ENCODE measurements at regions not wholly inside any gene's neighbourhood (a gene's known extent, or its start where the extent isn't known, plus 50 kb on each side); places are given as distances from the start of the nearest gene placed in this dataset.

DNA sequence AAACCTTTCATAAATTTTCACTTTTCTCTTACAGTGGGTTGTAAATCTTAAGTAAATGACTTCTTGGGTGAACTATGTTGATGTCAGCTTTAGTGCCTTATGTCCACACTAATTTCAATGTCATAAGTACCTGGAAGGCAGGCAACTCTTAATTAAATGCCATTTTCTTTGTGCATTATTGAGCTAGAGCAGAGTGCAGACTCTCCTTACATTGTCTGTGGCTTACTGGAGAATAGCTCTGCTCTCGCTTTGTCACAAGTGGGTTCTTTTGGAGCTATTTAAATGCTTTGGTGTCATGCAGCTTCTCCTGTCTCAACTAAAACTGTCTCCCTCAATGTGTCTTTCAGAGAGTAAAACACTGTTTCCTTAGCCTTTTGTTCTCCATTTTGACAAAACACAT, 411.6 kb downstream of the STIM2 start:
- TF ChIP-seq, protein P1, sequence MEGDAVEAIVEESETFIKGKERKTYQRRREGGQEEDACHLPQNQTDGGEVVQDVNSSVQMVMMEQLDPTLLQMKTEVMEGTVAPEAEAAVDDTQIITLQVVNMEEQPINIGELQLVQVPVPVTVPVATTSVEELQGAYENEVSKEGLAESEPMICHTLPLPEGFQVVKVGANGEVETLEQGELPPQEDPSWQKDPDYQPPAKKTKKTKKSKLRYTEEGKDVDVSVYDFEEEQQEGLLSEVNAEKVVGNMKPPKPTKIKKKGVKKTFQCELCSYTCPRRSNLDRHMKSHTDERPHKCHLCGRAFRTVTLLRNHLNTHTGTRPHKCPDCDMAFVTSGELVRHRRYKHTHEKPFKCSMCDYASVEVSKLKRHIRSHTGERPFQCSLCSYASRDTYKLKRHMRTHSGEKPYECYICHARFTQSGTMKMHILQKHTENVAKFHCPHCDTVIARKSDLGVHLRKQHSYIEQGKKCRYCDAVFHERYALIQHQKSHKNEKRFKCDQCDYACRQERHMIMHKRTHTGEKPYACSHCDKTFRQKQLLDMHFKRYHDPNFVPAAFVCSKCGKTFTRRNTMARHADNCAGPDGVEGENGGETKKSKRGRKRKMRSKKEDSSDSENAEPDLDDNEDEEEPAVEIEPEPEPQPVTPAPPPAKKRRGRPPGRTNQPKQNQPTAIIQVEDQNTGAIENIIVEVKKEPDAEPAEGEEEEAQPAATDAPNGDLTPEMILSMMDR (IDR thresholded peaks at IDR 0.05), result no peak
- TF ChIP-seq ZFX (IDR thresholded peaks at IDR 0.05; ENCODE audit: borderline replicate concordance), result no peak
- no peak overlapping the region for H3K27ac ChIP-seq

DNA sequence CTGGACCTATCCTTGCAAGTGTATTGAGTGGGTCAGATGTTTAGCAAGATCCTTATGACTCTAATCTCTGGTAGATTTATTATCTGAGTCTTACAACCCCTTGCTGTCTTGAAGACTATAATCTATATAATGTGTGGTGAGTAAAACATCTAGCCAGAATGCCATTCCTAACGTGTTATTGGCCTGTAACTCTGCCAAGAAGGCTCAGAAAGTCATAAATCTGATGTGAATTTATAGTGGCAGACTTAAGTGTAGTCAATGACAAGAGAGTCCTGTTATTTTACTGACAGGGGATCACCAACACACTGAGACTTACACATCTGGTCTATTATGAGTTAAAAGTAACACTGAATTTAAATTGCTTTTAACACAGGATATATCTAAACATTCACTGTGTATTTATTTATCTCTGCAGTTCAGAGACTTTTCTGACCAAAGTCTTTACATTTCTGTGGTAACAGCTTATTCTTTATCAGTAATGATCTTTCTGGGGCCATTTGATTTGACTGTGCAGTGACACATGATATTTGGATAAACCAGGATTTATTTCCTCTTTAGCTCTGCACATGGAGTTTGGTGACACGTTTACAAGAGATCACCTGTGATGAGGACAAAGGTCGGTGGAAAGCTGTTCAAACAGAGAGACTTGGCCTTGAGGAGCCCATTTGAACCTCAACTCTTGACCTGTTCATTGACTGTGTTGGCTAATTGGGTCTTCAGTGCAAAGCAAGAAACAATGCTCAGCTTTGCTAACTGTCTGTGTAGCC, 415.8 kb downstream of the STIM2 start:
- TF ChIP-seq, protein P1 (IDR thresholded peaks at IDR 0.05), result no peak
- TF ChIP-seq ZFX (IDR thresholded peaks at IDR 0.05; ENCODE audit: borderline replicate concordance), result no peak
- no peak overlapping the region for H3K27ac ChIP-seq

DNA sequence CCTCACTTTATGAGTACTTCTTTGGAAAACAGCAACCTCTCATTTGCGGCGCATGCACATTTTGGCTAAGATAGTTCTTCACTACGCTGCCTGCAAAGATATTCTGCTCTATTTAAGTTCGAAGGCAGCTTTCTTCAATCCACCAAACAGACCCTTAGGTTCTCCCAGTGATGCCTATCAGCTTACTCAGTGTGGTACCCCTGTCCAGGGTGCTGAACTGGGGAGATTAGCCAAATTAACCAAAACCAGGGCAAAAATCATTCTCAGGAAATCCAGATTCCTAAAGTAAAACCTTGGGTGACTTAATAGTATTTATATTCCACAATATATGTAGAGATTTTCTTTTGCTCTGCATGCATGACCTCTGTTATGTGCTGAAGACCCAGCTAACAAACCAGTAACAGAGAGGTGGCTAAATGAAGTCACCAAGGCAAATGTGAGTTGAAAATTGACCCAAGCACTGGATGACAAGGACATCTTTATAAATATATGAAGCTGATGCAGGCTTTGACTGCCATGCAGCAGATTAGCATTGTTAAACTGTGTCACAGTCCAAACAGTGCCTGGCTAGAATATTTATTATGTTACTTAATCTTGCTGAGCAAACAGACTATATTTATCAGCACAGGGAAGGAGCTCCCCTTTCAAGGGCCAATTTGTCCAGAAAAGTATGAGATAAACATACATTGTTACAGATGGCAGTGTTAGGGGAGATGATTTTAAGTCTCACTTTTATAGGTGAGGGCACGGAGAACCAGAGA, 418.2 kb downstream of the STIM2 start:
- TF ChIP-seq, protein P1 (IDR thresholded peaks at IDR 0.05), result no peak
- peak overlapping the region; percentile 53 for H3K27ac ChIP-seq

GRCh38 chr4:27288496-27288895, 427.9 kb downstream of the STIM2 start:
- H3K27ac ChIP-seq, result no peak overlapping the region
- TF ChIP-seq ZFX (IDR thresholded peaks at IDR 0.05; ENCODE audit: borderline replicate concordance), result no peak
- TF ChIP-seq, protein P1 (IDR thresholded peaks at IDR 0.05), result no peak

GRCh38 chr4:27289704-27290103, 429.1 kb downstream of the STIM2 start:
- TF ChIP-seq, protein P1 (IDR thresholded peaks at IDR 0.05), result no peak
- TF ChIP-seq ZFX (IDR thresholded peaks at IDR 0.05; ENCODE audit: borderline replicate concordance), result no peak
- H3K27ac ChIP-seq, result no peak overlapping the region

DNA sequence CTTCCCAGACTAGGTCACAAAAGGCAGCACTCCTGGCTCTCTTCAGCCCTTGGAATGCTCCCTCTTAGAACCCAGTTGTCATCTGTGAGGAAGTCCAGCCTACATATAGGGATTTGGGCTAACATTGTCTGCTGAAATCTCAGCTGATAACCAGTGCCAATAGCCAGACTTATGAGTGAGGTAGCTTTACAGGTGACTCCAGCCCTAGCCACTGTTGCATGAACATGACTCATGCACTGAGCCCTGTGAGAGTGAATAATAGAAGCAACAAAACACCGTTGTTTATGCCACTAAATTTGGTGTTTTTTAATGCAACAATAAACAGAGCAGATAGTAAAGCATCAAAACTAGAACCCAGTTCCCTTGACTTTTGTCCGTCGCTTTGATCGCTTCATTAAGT, 433.2 kb downstream of the STIM2 start:
- no peak overlapping the region for H3K27ac ChIP-seq
- TF ChIP-seq, protein P1 (IDR thresholded peaks at IDR 0.05), result no peak
- TF ChIP-seq ZFX (IDR thresholded peaks at IDR 0.05; ENCODE audit: borderline replicate concordance), result no peak

DNA sequence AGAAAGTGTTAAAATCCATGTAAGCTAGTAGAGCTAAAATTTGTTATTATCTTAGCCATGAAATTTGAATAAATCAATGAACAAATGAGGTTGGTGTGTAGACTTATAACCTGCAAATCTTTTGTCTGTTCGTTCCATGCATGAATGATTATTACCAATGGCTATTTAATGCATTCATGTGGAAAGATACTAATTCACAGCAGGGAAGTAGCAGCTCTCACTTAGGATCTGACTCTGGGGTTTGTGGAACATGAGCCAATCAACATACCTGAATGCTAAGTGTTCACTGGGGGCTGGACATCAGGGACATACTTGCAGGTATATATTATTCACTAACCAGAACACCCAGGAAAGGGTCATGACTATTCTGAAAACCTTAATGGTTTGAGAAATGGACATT, 444.1 kb downstream of the STIM2 start:
- no peak overlapping the region for H3K27ac ChIP-seq
- no peak for TF ChIP-seq ZFX (IDR thresholded peaks at IDR 0.05; ENCODE audit: borderline replicate concordance)
- TF ChIP-seq, protein P1 (IDR thresholded peaks at IDR 0.05), result no peak
